ENCODE measurements at regions not wholly inside any gene's neighbourhood (a gene's known extent, or its start where the extent isn't known, plus 50 kb on each side); places are given as distances from the start of the nearest gene placed in this dataset.

GRCh38 chr1:192916021-192916420 is 107.2 kb downstream of the RGS2 start:
- H3K4me2 ChIP-seq (ENCODE audit: low read length), result no peak overlapping the region
- H3F3A ChIP-seq (ENCODE audit: insufficient read depth, low read length, poor library complexity, severe bottlenecking), result no peaks in the 10 kb centered on the region

GRCh38 chr1:192918259-192918658 is 109.4 kb downstream of the RGS2 start:
- Histone ChIP-seq H2AFZ (ENCODE audit: low read depth, low read length) (no peak overlapping the region), H3F3A (ENCODE audit: insufficient read depth, low read length, poor library complexity, severe bottlenecking) (no peaks in the 10 kb centered on the region), H3K27me3 (ENCODE audit: insufficient read depth, low read depth, low read length) (no peaks in the 10 kb centered on the region), H4K20me1 (ENCODE audit: insufficient read depth) (no peaks in the 10 kb centered on the region), H3K79me2 (replicated peaks; ENCODE audit: insufficient read depth, low read length) (no peaks in the 10 kb centered on the region), H3K9me2 (ENCODE audit: insufficient read depth, low read length) (no peaks in the 10 kb centered on the region), H3K9ac (ENCODE audit: low read length) (no peak overlapping the region), H3K27ac (ENCODE audit: low read length) (no peak overlapping the region), H3K4me2 (ENCODE audit: low read length) (no peak overlapping the region), H3K4me3 (ENCODE audit: low read length) (no peak overlapping the region), H3K9me3 (ENCODE audit: low read length) (no peaks in the 10 kb centered on the region), H3K36me3 (ENCODE audit: insufficient read depth, low read length) (no peaks in the 10 kb centered on the region)
- TF ChIP-seq SMC3 (conservative IDR thresholded peaks at IDR 0.05; ENCODE audit: poor library complexity) (no peak), MXI1 (conservative IDR thresholded peaks at IDR 0.05; ENCODE audit: poor library complexity, severe bottlenecking) (no peak), TAF1 (IDR thresholded peaks at IDR 0.05; ENCODE audit: low read depth) (no peak), REST (IDR thresholded peaks at IDR 0.05; ENCODE audit: borderline replicate concordance) (no peak), EP300 (conservative IDR thresholded peaks at IDR 0.05; ENCODE audit: poor library complexity, severe bottlenecking) (no peak), RAD21 (conservative IDR thresholded peaks at IDR 0.05) (no peak), POLR2AphosphoS5 (IDR thresholded peaks at IDR 0.05) (no peak), CTCF (IDR thresholded peaks at IDR 0.05; ENCODE audit: poor library complexity, severe bottlenecking) (no peak)

More at GRCh38 chr1:192916021-192916420, 107.2 kb downstream of the RGS2 start:
- no peak overlapping the region for H2AFZ ChIP-seq (ENCODE audit: low read depth, low read length)
- H3K79me2 ChIP-seq (replicated peaks; ENCODE audit: insufficient read depth, low read length), result no peaks in the 10 kb centered on the region
- no peak overlapping the region for H3K4me3 ChIP-seq (ENCODE audit: low read length)
- H3K9me3 ChIP-seq (ENCODE audit: low read length), result no peaks in the 10 kb centered on the region
- TF ChIP-seq REST (IDR thresholded peaks at IDR 0.05; ENCODE audit: borderline replicate concordance), result no peak
- no peak for TF ChIP-seq EZH2 (IDR thresholded peaks at IDR 0.05; ENCODE audit: borderline replicate concordance, insufficient read depth, low read length, poor library complexity, severe bottlenecking)
- TF ChIP-seq TAF1 (IDR thresholded peaks at IDR 0.05; ENCODE audit: low read depth), result no peak
- TF ChIP-seq CTCF (IDR thresholded peaks at IDR 0.05; ENCODE audit: poor library complexity, severe bottlenecking), result no peak
- TF ChIP-seq EP300 (conservative IDR thresholded peaks at IDR 0.05; ENCODE audit: poor library complexity, severe bottlenecking), result no peak
- H4K20me1 ChIP-seq (ENCODE audit: insufficient read depth), result no peaks in the 10 kb centered on the region
- no peak overlapping the region for H3K27ac ChIP-seq (ENCODE audit: low read length)
- no peaks in the 10 kb centered on the region for H3K27me3 ChIP-seq (ENCODE audit: insufficient read depth, low read depth, low read length)
- no peaks in the 10 kb centered on the region for H3K36me3 ChIP-seq (ENCODE audit: insufficient read depth, low read length)
- no peak overlapping the region for H3K9ac ChIP-seq (ENCODE audit: low read length)
- no peaks in the 10 kb centered on the region for H3K9me2 ChIP-seq (ENCODE audit: insufficient read depth, low read length)
